ENCODE measurements at regions not wholly inside any gene's neighbourhood (a gene's known extent, or its start where the extent isn't known, plus 50 kb on each side); places are given as distances from the start of the nearest gene placed in this dataset.

DNA sequence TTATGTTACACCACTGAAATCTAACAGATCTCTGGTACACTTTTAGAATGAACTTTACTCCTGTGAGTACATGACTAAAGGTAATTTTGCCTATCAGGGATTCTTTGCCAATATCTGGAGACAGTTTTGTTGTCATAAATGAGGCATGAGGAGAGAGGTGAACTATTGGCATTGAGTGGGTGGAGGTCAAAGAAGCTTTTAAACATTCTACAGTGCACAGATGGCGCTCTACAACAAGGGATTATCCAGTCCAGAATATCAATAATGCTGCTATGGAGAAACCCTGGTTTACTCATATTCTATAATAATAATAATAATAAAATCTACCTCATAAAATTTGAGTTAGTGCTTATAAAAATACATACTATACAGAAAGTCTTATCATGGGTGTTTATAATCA lies 702.3 kb downstream of the SI start:
- TF ChIP-seq, protein P1, sequence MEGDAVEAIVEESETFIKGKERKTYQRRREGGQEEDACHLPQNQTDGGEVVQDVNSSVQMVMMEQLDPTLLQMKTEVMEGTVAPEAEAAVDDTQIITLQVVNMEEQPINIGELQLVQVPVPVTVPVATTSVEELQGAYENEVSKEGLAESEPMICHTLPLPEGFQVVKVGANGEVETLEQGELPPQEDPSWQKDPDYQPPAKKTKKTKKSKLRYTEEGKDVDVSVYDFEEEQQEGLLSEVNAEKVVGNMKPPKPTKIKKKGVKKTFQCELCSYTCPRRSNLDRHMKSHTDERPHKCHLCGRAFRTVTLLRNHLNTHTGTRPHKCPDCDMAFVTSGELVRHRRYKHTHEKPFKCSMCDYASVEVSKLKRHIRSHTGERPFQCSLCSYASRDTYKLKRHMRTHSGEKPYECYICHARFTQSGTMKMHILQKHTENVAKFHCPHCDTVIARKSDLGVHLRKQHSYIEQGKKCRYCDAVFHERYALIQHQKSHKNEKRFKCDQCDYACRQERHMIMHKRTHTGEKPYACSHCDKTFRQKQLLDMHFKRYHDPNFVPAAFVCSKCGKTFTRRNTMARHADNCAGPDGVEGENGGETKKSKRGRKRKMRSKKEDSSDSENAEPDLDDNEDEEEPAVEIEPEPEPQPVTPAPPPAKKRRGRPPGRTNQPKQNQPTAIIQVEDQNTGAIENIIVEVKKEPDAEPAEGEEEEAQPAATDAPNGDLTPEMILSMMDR (IDR thresholded peaks at IDR 0.05) = no peak
- no peak for TF ChIP-seq EZH2 (IDR thresholded peaks at IDR 0.05; ENCODE audit: borderline replicate concordance, insufficient read depth, low read depth, low read length, poor library complexity, severe bottlenecking)

All from B cell (primary cell).